Mesenchymal stem cell (in vitro differentiated cells and primary cell): ENCODE measurements at regions not wholly inside any gene's neighbourhood (a gene's known extent, or its start where the extent isn't known, plus 50 kb on each side); places are given as distances from the start of the nearest gene placed in this dataset.

Experiments used
- DNase-seq: peaks from one replicate; pipeline ENCODE4 v3.0.0-alpha.2; 2013
- H2AFZ ChIP-seq: one replicate; pipeline ENCODE4 v1.6.1; 2013; ENCODE audit warnings: low read depth, mild to moderate bottlenecking, control low read depth, inconsistent platforms, low read length, moderate library complexity
- H2AK5ac ChIP-seq: 2 replicates; pipeline ENCODE4 v1.6.1; 2013; ENCODE audit warnings: low read length, moderate library complexity, mild to moderate bottlenecking, inconsistent platforms; ENCODE audit not compliant: severe bottlenecking
- H2BK120ac ChIP-seq: one replicate; pipeline ENCODE4 v1.6.1; 2013; ENCODE audit warnings: low read depth, mild to moderate bottlenecking, inconsistent platforms, low read length, moderate library complexity
- H2BK12ac ChIP-seq, 2 experiments: one replicate each; pipeline ENCODE4 v1.6.1; 2013; ENCODE audit warnings: inconsistent platforms in 2 of 2, low read length in 2 of 2, mild to moderate bottlenecking in 2 of 2, moderate library complexity in 2 of 2, control low read depth in 1 of 2
- H2BK15ac ChIP-seq: one replicate; pipeline ENCODE4 v1.6.1; 2013; ENCODE audit warnings: mild to moderate bottlenecking, low read depth, inconsistent platforms; ENCODE audit not compliant: poor library complexity, severe bottlenecking
- H2BK5ac ChIP-seq: 2 replicates; pipeline ENCODE4 v1.6.1; 2013; ENCODE audit warnings: low read depth, mild to moderate bottlenecking, low read length, control low read depth, inconsistent platforms; ENCODE audit not compliant: poor library complexity, severe bottlenecking
- H3K14ac ChIP-seq, 2 experiments: one replicate each; pipeline ENCODE4 v1.6.1; 2013; ENCODE audit warnings: inconsistent platforms in 2 of 2, low read length in 2 of 2, control low read depth in 1 of 2, mild to moderate bottlenecking in 1 of 2, moderate library complexity in 1 of 2
- H3K18ac ChIP-seq, 2 experiments: one replicate each; pipeline ENCODE4 v1.6.1; 2013; ENCODE audit warnings: inconsistent platforms in 2 of 2, low read length in 2 of 2, control low read depth in 1 of 2, low read depth in 1 of 2, mild to moderate bottlenecking in 1 of 2
- H3K23ac ChIP-seq, 2 experiments: one replicate each; pipeline ENCODE4 v1.6.1; 2013; ENCODE audit warnings: inconsistent platforms in 2 of 2, low read length in 2 of 2, mild to moderate bottlenecking in 2 of 2, moderate library complexity in 2 of 2, control low read depth in 1 of 2
- H3K27ac ChIP-seq: 2 replicates; pipeline ENCODE4 v1.5.1; 2013; ENCODE audit warnings: mild to moderate bottlenecking, moderate library complexity, low read length, control low read depth, inconsistent platforms; ENCODE audit not compliant: poor library complexity, severe bottlenecking
- H3K27me3 ChIP-seq, 2 experiments: 2 replicates each; pipeline versions ENCODE4 v1.6.1 to v1.7.0; 2013; ENCODE audit warnings: low read length in 2 of 2, mild to moderate bottlenecking in 2 of 2, moderate library complexity in 2 of 2, control low read depth in 1 of 2, inconsistent platforms in 1 of 2; ENCODE audit not compliant: control insufficient read depth in 1 of 2, insufficient read depth in 1 of 2
- H3K36me3 ChIP-seq, 2 experiments: 2 replicates each; pipeline versions ENCODE4 v1.6.1 to v1.7.0; 2013; ENCODE audit warnings: low read length in 2 of 2, control low read depth in 1 of 2, inconsistent platforms in 1 of 2, low read depth in 1 of 2, mild to moderate bottlenecking in 1 of 2; ENCODE audit not compliant: insufficient read depth in 2 of 2, control insufficient read depth in 1 of 2
- H3K4ac ChIP-seq, 2 experiments: one replicate each; pipeline ENCODE4 v1.6.1; 2013; ENCODE audit warnings: inconsistent platforms in 2 of 2, low read length in 2 of 2, mild to moderate bottlenecking in 2 of 2, moderate library complexity in 2 of 2, control low read depth in 1 of 2, low read depth in 1 of 2
- H3K4me1 ChIP-seq: 2 replicates; pipeline ENCODE4 v1.6.1; 2013; ENCODE audit warnings: low read depth, low read length, control low read depth; ENCODE audit not compliant: control insufficient read depth, insufficient read depth
- H3K4me2 ChIP-seq: 2 replicates; pipeline ENCODE4 v1.6.1; 2013; ENCODE audit warnings: low read length, mild to moderate bottlenecking, inconsistent platforms; ENCODE audit not compliant: poor library complexity, severe bottlenecking
- H3K4me3 ChIP-seq, 2 experiments: 2 replicates each; pipeline versions ENCODE4 v1.5.1 to v1.7.0; 2013; ENCODE audit warnings: low read length in 2 of 2, mild to moderate bottlenecking in 2 of 2, control low read depth in 1 of 2, low read depth in 1 of 2; ENCODE audit not compliant: insufficient read depth in 1 of 2
- H3K79me1 ChIP-seq: replicated peaks from 2 replicates; pipeline ENCODE4 v1.6.1; 2013; ENCODE audit warnings: mild to moderate bottlenecking, control low read depth, low read length, inconsistent platforms; ENCODE audit not compliant: poor library complexity, severe bottlenecking
- H3K9ac ChIP-seq: 2 replicates; pipeline ENCODE4 v1.7.0; 2013; ENCODE audit warnings: mild to moderate bottlenecking, low read length, moderate library complexity
- H3K9me3 ChIP-seq: 2 replicates; pipeline ENCODE4 v1.7.0; 2013; ENCODE audit warnings: mild to moderate bottlenecking, low read length; ENCODE audit not compliant: control insufficient read depth
- H4K8ac ChIP-seq: one replicate; pipeline ENCODE4 v1.6.1; 2013; ENCODE audit warnings: inconsistent platforms, mild to moderate bottlenecking, low read length, moderate library complexity
- H4K91ac ChIP-seq: one replicate; pipeline ENCODE4 v1.6.1; 2013; ENCODE audit warnings: mild to moderate bottlenecking, low read length, inconsistent platforms
- WGBS: methylation state at CpG from one replicate; pipeline ENCODE4 v1.1.7; 2013; ENCODE audit warnings: mixed read lengths; 5-methylcytosine and 5-hydroxymethylcytosine counted together

DNA sequence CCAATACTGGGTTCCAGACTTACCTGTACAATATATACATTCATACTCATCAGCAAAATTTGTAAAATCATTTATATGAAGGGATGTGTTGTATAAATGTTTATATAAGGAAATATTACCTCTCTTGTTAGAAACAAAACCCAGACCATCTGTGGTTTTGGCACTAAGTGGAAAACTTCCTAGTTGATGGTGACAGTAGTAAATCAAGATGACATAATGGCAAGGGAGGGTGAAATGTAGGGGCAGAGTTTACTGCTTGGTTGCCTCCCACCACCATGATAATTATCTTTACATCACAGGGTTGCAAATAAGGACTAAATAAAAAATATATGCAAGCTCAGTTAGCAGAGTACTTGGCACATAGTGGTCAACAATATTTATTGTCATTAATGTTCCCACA lies 365.3 kb upstream of the TEX13C start:
- DNase-seq, result no peak
- Histone ChIP-seq H2BK5ac (no peak overlapping the region), H3K4me1 (no peaks in the 10 kb centered on the region), H3K14ac (no peak overlapping the region), H3K4ac (no peak overlapping the region), H2BK120ac (no peak overlapping the region), H4K91ac (no peak overlapping the region), H3K23ac (no peak overlapping the region), H3K9ac (no peak overlapping the region), H2AFZ (no peak overlapping the region), H4K8ac (no peak overlapping the region), H3K79me1 (no peaks in the 10 kb centered on the region), H2AK5ac (no peak overlapping the region), H2BK15ac (no peak overlapping the region), H3K4me3 (no peak overlapping the region), H3K9me3 (no peaks in the 10 kb centered on the region), H3K27ac (no peak overlapping the region), H2BK12ac (no peak overlapping the region), H3K36me3 (no peaks in the 10 kb centered on the region), H3K27me3 (no peaks in the 10 kb centered on the region), H3K18ac (no peak overlapping the region), H3K4me2 (no peak overlapping the region)

DNA sequence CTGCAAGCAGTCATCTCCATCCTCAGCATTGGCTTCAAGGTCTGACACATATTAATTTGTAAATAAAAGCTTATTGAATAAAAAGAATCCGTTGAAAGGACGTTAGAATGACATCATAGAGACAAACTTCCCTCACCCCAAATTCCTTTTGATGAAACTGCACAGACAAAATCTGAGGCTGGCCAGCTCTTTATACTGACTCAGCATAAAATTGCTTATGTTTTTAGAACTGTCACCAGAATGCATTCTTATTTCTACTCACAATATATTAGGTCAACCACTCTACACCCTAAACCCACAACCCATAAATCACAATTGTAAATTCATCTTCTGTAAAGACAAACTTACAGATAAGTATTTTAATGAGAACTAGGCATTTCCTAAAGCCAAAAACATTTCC lies 359.2 kb upstream of the TEX13C start:
- Histone ChIP-seq H4K91ac (no peak overlapping the region), H3K4me2 (no peak overlapping the region)

DNA sequence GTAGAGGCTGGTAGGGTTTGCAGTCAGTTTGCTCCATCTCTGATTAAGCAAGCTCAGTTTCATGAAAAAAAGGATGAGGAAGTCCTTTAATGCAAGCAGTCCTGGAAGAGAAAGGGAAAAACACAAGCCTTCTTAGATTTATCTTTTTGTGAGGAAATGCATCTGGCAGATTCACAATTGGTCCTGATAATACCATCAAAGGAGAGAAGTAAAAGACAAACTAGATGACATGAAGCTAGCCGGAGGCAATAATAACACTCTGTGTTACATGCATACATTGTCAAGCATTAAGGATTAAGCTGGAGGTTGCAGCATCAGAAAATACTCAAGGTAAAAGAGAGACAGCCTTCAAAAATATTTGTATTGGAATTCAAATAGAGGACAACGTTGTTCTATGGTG lies 356.0 kb upstream of the TEX13C start, which contains the start of gene TENM1:
Gene TENM1 (minus strand): TSS at position 101 of the 400 bp plus-strand sequence.
- Histone ChIP-seq H2BK120ac (no peak within 1 kb of the TSS), H3K79me1 (no peaks in the 10 kb centered on the region), H4K8ac (no peak within 1 kb of the TSS), H3K36me3 (no peaks in the 10 kb centered on the region), H3K4me2 (no peak within 1 kb of the TSS), H3K23ac (no peak within 1 kb of the TSS), H4K91ac (no peak within 1 kb of the TSS), H2AK5ac (no peak within 1 kb of the TSS), H3K27ac (no peak within 1 kb of the TSS), H3K9me3 (no peaks in the 10 kb centered on the region), H3K4me1 (no peaks in the 10 kb centered on the region), H2BK15ac (no peak within 1 kb of the TSS), H3K4me3 (no peak within 1 kb of the TSS), H3K14ac (no peak within 1 kb of the TSS), H2AFZ (no peak within 1 kb of the TSS), H3K27me3 (no peaks in the 10 kb centered on the region), H2BK5ac (no peak within 1 kb of the TSS), H3K18ac (no peak within 1 kb of the TSS), H2BK12ac (no peak within 1 kb of the TSS), H3K9ac (no peak within 1 kb of the TSS), H3K4ac (no peak within 1 kb of the TSS)
- 54% methylated on average over 2 of the region's 2 CpGs for WGBS
- DNase-seq, result no peak

More for the DNA sequence above, 359.2 kb upstream of the TEX13C start:
- Histone ChIP-seq H2BK120ac (no peak overlapping the region), H4K8ac (no peak overlapping the region), H3K9ac (no peak overlapping the region), H3K27me3 (no peaks in the 10 kb centered on the region), H3K4me1 (no peaks in the 10 kb centered on the region), H3K36me3 (no peaks in the 10 kb centered on the region), H2BK15ac (no peak overlapping the region), H2BK12ac (no peak overlapping the region), H3K27ac (no peak overlapping the region), H2AK5ac (no peak overlapping the region), H3K18ac (no peak overlapping the region), H2BK5ac (no peak overlapping the region), H2AFZ (no peak overlapping the region), H3K9me3 (no peaks in the 10 kb centered on the region), H3K79me1 (no peaks in the 10 kb centered on the region), H3K4ac (no peak overlapping the region), H3K23ac (no peak overlapping the region), H3K14ac (no peak overlapping the region), H3K4me3 (no peak overlapping the region)
- DNase-seq, result no peak
- 67% methylated on average over 1 of the region's 2 CpGs for WGBS

DNA sequence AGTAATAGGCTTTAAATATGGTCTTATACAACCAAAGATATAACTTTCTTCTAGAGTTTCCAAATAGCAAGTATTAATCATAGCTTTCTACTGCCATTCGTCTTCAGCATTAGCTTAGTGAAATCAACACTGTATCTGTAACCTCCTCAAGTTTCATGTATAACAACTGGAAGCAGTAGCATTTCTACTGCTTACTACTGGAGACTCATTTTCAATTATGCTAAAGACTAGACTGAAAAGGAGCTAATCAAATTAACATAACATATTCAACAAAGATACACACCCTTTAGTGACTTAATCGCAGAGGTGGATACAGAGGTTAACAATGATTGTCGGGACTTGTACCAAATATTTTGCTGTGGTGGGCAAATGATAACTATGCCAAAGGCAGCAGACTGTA lies 344.2 kb upstream of the TEX13C start:
- no peaks in the 10 kb centered on the region for H3K4me1 ChIP-seq
- H3K9ac ChIP-seq, result no peak overlapping the region
- H3K36me3 ChIP-seq, result no peaks in the 10 kb centered on the region
- no peak overlapping the region for H3K4me2 ChIP-seq
- H2BK15ac ChIP-seq, result no peak overlapping the region
- no peak overlapping the region for H2AK5ac ChIP-seq
- no peak overlapping the region for H2BK12ac ChIP-seq
- no peak overlapping the region for H3K27ac ChIP-seq
- H3K9me3 ChIP-seq, result no peaks in the 10 kb centered on the region
- no peaks in the 10 kb centered on the region for H3K79me1 ChIP-seq
- H3K4ac ChIP-seq, result no peak overlapping the region
- H2AFZ ChIP-seq, result no peak overlapping the region
- H3K14ac ChIP-seq, result no peak overlapping the region
- no peak overlapping the region for H4K91ac ChIP-seq
- no peak overlapping the region for H3K18ac ChIP-seq
- WGBS, result 77% methylated on average over 1 of the region's 3 CpGs
- H2BK5ac ChIP-seq, result no peak overlapping the region
- no peak for DNase-seq
- H3K4me3 ChIP-seq, result no peak overlapping the region
- H4K8ac ChIP-seq, result no peak overlapping the region
- H3K27me3 ChIP-seq, result no peaks in the 10 kb centered on the region
- H3K23ac ChIP-seq, result no peak overlapping the region
- H2BK120ac ChIP-seq, result no peak overlapping the region
